ENCODE measurements at regions not wholly inside any gene's neighbourhood (a gene's known extent, or its start where the extent isn't known, plus 50 kb on each side); places are given as distances from the start of the nearest gene placed in this dataset.

GRCh38 chr7:42572056-42572455, 335.0 kb upstream of the GLI3 start:
- TF ChIP-seq, protein P1, sequence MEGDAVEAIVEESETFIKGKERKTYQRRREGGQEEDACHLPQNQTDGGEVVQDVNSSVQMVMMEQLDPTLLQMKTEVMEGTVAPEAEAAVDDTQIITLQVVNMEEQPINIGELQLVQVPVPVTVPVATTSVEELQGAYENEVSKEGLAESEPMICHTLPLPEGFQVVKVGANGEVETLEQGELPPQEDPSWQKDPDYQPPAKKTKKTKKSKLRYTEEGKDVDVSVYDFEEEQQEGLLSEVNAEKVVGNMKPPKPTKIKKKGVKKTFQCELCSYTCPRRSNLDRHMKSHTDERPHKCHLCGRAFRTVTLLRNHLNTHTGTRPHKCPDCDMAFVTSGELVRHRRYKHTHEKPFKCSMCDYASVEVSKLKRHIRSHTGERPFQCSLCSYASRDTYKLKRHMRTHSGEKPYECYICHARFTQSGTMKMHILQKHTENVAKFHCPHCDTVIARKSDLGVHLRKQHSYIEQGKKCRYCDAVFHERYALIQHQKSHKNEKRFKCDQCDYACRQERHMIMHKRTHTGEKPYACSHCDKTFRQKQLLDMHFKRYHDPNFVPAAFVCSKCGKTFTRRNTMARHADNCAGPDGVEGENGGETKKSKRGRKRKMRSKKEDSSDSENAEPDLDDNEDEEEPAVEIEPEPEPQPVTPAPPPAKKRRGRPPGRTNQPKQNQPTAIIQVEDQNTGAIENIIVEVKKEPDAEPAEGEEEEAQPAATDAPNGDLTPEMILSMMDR (IDR thresholded peaks at IDR 0.05) = no peak
- TF ChIP-seq POLR2A (IDR thresholded peaks at IDR 0.05) = no peak

Measured in Peyer's patch (tissue), 4 donors.